Left ventricle myocardium inferior (tissue), 1 donor: ENCODE measurements at regions not wholly inside any gene's neighbourhood (a gene's known extent, or its start where the extent isn't known, plus 50 kb on each side); places are given as distances from the start of the nearest gene placed in this dataset.

ENCODE experiments used
- DNase-seq: peaks from one replicate; pipeline ENCODE4 v3.0.0-alpha.2; 2020
- H3K27ac ChIP-seq: fragments of 200-600 bp; replicated peaks from 2 replicates; pipeline ENCODE4 v1.8.0; 2021
- H3K27me3 ChIP-seq: fragments of 200-600 bp; 2 replicates; pipeline ENCODE4 v1.8.0; 2021; ENCODE audit warnings: low read depth
- H3K36me3 ChIP-seq: fragments of 200-600 bp; 2 replicates; pipeline ENCODE4 v1.8.0; 2021
- H3K4me1 ChIP-seq: fragments of 200-600 bp; 2 replicates; pipeline ENCODE4 v1.8.0; 2021
- H3K4me3 ChIP-seq: fragments of 200-600 bp; 2 replicates; pipeline ENCODE4 v1.8.0; 2021; ENCODE audit warnings: mild to moderate bottlenecking, moderate library complexity
- H3K9me3 ChIP-seq: fragments of 200-600 bp; replicated peaks from 2 replicates; pipeline ENCODE4 v1.8.0; 2021
- CTCF ChIP-seq: fragments of 200-600 bp; IDR thresholded peaks from 2 replicates; pipeline ENCODE4 v1.8.0; 2021; ENCODE audit warnings: antibody characterized with exemption, mild to moderate bottlenecking, borderline replicate concordance
- intact Hi-C: fragments of 100-400 bp; cut with micrococcal nuclease; formaldehyde crosslinking; loops from one replicate; pipeline ENCODE4 v1.11.0; 2022
- donor health status: DM: no; HTN: yes; CAD: no; lungs with severe emphysema.

GRCh38 chr7:21217365-21217764 lies 210.5 kb upstream of the SP4 start:
- no peaks in the 10 kb centered on the region for H3K36me3 ChIP-seq
- DNase-seq, result no peak
- H3K9me3 ChIP-seq, result no peaks in the 10 kb centered on the region
- H3K27ac ChIP-seq, result no peak overlapping the region
- TF ChIP-seq CTCF, result no peak
- H3K4me1 ChIP-seq, result no peaks in the 10 kb centered on the region
- H3K4me3 ChIP-seq, result no peak overlapping the region
- intact Hi-C loops, result no loop called here
- H3K27me3 ChIP-seq, result no peaks in the 10 kb centered on the region

GRCh38 chr7:21218155-21218554 lies 209.7 kb upstream of the SP4 start:
- no peak overlapping the region for H3K27ac ChIP-seq
- no peak overlapping the region for H3K4me3 ChIP-seq
- H3K27me3 ChIP-seq, result no peaks in the 10 kb centered on the region
- H3K9me3 ChIP-seq, result no peaks in the 10 kb centered on the region
- H3K36me3 ChIP-seq, result no peaks in the 10 kb centered on the region
- no peaks in the 10 kb centered on the region for H3K4me1 ChIP-seq
- intact Hi-C loops, result no loop called here
- TF ChIP-seq CTCF, result no peak
- no peak for DNase-seq

- no peak for DNase-seq
- H3K27me3 ChIP-seq, result peaks cover 3% of the 10 kb centered on the region
- H3K27ac ChIP-seq, result no peak overlapping the region
- H3K36me3 ChIP-seq, result no peaks in the 10 kb centered on the region
- no peaks in the 10 kb centered on the region for H3K4me1 ChIP-seq
- no peak overlapping the region for H3K4me3 ChIP-seq
- no peaks in the 10 kb centered on the region for H3K9me3 ChIP-seq
- no peak for TF ChIP-seq CTCF
- intact Hi-C loops, result no loop called here
Measured at GRCh38 chr7:21221130-21221529, 206.8 kb upstream of the SP4 start.

GRCh38 chr7:21238400-21239116 lies 189.3 kb upstream of the SP4 start:
- Histone ChIP-seq H3K9me3 (no peaks in the 10 kb centered on the region), H3K36me3 (no peaks in the 10 kb centered on the region), H3K27ac (no peak overlapping the region), H3K4me1 (no peaks in the 10 kb centered on the region), H3K4me3 (no peak overlapping the region), H3K27me3 (peaks cover 61% of the 10 kb centered on the region)
- no peak for TF ChIP-seq CTCF
- DNase-seq, result no peak
- intact Hi-C loops, result no loop called here

- H3K9me3 ChIP-seq, result no peaks in the 10 kb centered on the region
- intact Hi-C loops, result no loop called here
- no peaks in the 10 kb centered on the region for H3K36me3 ChIP-seq
- DNase-seq, result no peak
- H3K4me3 ChIP-seq, result no peak overlapping the region
- TF ChIP-seq CTCF, result no peak
- no peak overlapping the region for H3K27ac ChIP-seq
- no peaks in the 10 kb centered on the region for H3K4me1 ChIP-seq
- H3K27me3 ChIP-seq, result peaks cover 84% of the 10 kb centered on the region
Measured at GRCh38 chr7:21243265-21243664, 184.6 kb upstream of the SP4 start.
